Astrocyte (in vitro differentiated cells and primary cell): ENCODE measurements at regions not wholly inside any gene's neighbourhood (a gene's known extent, or its start where the extent isn't known, plus 50 kb on each side); places are given as distances from the start of the nearest gene placed in this dataset.

Source experiments
- EZH2 ChIP-seq: IDR thresholded peaks from 2 replicates; pipeline ENCODE4 v1.6.1; 2012; ENCODE audit warnings: mild to moderate bottlenecking, low read length, inconsistent platforms; ENCODE audit not compliant: insufficient read depth
- TF ChIP-seq, protein P1 (sequence below): IDR thresholded peaks from 2 replicates; pipeline ENCODE4 v1.5.1; 2011; ENCODE audit warnings: low read depth, mild to moderate bottlenecking, inconsistent platforms, low read length, moderate library complexity; ENCODE audit not compliant: insufficient read depth

DNA sequence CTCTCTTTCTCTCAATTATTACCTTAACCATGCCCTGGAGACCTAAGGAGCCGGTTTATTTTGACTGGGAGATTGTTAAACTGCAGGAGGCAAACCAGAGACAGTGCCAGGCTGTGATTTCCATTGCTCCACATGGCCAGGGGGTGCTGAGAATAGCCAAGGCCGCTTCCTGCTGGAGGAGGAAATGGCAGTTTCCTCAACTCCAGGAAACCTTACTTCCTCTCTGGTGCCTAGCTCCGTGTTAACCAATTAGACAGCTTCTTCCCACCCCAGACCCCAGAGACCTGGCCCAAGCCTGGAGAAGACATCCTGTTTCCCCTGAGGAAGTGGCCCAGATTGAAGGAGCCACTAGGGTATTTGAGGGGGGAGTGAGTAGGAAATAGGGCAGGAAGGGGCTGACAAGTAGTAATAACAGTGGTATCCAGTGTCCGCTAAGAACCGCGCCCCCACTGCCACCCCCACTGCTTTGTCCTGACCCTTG, 161.2 kb downstream of the PLPP3 start:
- TF ChIP-seq, protein P1, sequence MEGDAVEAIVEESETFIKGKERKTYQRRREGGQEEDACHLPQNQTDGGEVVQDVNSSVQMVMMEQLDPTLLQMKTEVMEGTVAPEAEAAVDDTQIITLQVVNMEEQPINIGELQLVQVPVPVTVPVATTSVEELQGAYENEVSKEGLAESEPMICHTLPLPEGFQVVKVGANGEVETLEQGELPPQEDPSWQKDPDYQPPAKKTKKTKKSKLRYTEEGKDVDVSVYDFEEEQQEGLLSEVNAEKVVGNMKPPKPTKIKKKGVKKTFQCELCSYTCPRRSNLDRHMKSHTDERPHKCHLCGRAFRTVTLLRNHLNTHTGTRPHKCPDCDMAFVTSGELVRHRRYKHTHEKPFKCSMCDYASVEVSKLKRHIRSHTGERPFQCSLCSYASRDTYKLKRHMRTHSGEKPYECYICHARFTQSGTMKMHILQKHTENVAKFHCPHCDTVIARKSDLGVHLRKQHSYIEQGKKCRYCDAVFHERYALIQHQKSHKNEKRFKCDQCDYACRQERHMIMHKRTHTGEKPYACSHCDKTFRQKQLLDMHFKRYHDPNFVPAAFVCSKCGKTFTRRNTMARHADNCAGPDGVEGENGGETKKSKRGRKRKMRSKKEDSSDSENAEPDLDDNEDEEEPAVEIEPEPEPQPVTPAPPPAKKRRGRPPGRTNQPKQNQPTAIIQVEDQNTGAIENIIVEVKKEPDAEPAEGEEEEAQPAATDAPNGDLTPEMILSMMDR: no peak
- no peak for TF ChIP-seq EZH2
